A549 (cell line): ENCODE measurements at regions not wholly inside any gene's neighbourhood (a gene's known extent, or its start where the extent isn't known, plus 50 kb on each side); places are given as distances from the start of the nearest gene placed in this dataset.

ENCODE experiments used
- EP300 ChIP-seq, 2 experiments: fragments of >200 bp; sonication (Bioruptor Twin); formaldehyde crosslinking; IDR thresholded peaks; 2 replicates in 1 of 2; 3 replicates in 1 of 2; pipeline ENCODE4 v1.6.1; 2016 to 2017
- GATA3 ChIP-seq: IDR thresholded peaks from 2 replicates; pipeline ENCODE4 v1.6.1; 2012; ENCODE audit warnings: borderline replicate concordance
- HDAC2 ChIP-seq: fragments of 200-600 bp; sonication (generic); IDR thresholded peaks from 2 replicates; pipeline ENCODE4 v1.6.1; 2016
- JUN ChIP-seq, 2 experiments: fragments of >200 bp; sonication (Bioruptor Twin); formaldehyde crosslinking; IDR thresholded peaks; 2 replicates in 1 of 2; 3 replicates in 1 of 2; pipeline ENCODE4 v1.6.1; 2016 to 2017
- KDM1A ChIP-seq: fragments of 200-600 bp; sonication (generic); IDR thresholded peaks from 2 replicates; pipeline ENCODE4 v1.6.1; 2016; ENCODE audit warnings: low read depth, mild to moderate bottlenecking
- KDM5A ChIP-seq: fragments of 200-600 bp; sonication (generic); IDR thresholded peaks from 2 replicates; pipeline ENCODE4 v1.6.1; 2016; ENCODE audit warnings: antibody characterized with exemption, mild to moderate bottlenecking
- MAZ ChIP-seq: fragments of 150-350 bp; IDR thresholded peaks from 2 replicates; pipeline ENCODE4 v1.6.1; 2014; ENCODE audit warnings: antibody characterized with exemption, low read depth, low read length, borderline replicate concordance
- POLR2A ChIP-seq: IDR thresholded peaks from 2 replicates; pipeline ENCODE4 v1.6.1; 2012; ENCODE audit warnings: mild to moderate bottlenecking, low read length
- USF2 ChIP-seq: fragments of 450-650 bp; IDR thresholded peaks from 2 replicates; pipeline ENCODE4 v1.6.1; 2014; ENCODE audit warnings: antibody characterized with exemption
- ZC3H11A ChIP-seq: fragments of 450-650 bp; IDR thresholded peaks from 2 replicates; pipeline ENCODE4 v1.6.1; 2014; ENCODE audit warnings: antibody characterized with exemption, mild to moderate bottlenecking
- ZFP36 ChIP-seq: fragments of 450-650 bp; IDR thresholded peaks from 2 replicates; pipeline ENCODE4 v1.6.1; 2014; ENCODE audit warnings: borderline replicate concordance; ENCODE audit not compliant: partially characterized antibody
- TF ChIP-seq, protein P1 (sequence below): fragments of >200 bp; sonication (Bioruptor Twin); formaldehyde crosslinking; IDR thresholded peaks from 3 replicates; pipeline ENCODE4 v1.5.1; 2016
- TF ChIP-seq, protein P2 (sequence below): fragments of 200-600 bp; sonication (generic); IDR thresholded peaks from 2 replicates; pipeline ENCODE4 v1.6.1; 2016; ENCODE audit warnings: antibody characterized with exemption, mild to moderate bottlenecking, moderate library complexity
- TF ChIP-seq, protein P3 (sequence below): IDR thresholded peaks from 2 replicates; pipeline ENCODE4 v1.6.1; 2012

- TF ChIP-seq, protein P1, sequence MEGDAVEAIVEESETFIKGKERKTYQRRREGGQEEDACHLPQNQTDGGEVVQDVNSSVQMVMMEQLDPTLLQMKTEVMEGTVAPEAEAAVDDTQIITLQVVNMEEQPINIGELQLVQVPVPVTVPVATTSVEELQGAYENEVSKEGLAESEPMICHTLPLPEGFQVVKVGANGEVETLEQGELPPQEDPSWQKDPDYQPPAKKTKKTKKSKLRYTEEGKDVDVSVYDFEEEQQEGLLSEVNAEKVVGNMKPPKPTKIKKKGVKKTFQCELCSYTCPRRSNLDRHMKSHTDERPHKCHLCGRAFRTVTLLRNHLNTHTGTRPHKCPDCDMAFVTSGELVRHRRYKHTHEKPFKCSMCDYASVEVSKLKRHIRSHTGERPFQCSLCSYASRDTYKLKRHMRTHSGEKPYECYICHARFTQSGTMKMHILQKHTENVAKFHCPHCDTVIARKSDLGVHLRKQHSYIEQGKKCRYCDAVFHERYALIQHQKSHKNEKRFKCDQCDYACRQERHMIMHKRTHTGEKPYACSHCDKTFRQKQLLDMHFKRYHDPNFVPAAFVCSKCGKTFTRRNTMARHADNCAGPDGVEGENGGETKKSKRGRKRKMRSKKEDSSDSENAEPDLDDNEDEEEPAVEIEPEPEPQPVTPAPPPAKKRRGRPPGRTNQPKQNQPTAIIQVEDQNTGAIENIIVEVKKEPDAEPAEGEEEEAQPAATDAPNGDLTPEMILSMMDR: no peak
- TF ChIP-seq POLR2A (no peak), HDAC2 (no peak), KDM1A (no peak), GATA3 (no peak), KDM5A (no peak), JUN (IDR thresholded peaks at IDR 0.05) (no peak), EP300 (IDR thresholded peaks at IDR 0.05) (no peak), MAZ (no peak), USF2 (no peak), ZFP36 (no peak), ZC3H11A (no peak)
- TF ChIP-seq, protein P2, sequence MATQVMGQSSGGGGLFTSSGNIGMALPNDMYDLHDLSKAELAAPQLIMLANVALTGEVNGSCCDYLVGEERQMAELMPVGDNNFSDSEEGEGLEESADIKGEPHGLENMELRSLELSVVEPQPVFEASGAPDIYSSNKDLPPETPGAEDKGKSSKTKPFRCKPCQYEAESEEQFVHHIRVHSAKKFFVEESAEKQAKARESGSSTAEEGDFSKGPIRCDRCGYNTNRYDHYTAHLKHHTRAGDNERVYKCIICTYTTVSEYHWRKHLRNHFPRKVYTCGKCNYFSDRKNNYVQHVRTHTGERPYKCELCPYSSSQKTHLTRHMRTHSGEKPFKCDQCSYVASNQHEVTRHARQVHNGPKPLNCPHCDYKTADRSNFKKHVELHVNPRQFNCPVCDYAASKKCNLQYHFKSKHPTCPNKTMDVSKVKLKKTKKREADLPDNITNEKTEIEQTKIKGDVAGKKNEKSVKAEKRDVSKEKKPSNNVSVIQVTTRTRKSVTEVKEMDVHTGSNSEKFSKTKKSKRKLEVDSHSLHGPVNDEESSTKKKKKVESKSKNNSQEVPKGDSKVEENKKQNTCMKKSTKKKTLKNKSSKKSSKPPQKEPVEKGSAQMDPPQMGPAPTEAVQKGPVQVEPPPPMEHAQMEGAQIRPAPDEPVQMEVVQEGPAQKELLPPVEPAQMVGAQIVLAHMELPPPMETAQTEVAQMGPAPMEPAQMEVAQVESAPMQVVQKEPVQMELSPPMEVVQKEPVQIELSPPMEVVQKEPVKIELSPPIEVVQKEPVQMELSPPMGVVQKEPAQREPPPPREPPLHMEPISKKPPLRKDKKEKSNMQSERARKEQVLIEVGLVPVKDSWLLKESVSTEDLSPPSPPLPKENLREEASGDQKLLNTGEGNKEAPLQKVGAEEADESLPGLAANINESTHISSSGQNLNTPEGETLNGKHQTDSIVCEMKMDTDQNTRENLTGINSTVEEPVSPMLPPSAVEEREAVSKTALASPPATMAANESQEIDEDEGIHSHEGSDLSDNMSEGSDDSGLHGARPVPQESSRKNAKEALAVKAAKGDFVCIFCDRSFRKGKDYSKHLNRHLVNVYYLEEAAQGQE: no peak
- TF ChIP-seq, protein P3, sequence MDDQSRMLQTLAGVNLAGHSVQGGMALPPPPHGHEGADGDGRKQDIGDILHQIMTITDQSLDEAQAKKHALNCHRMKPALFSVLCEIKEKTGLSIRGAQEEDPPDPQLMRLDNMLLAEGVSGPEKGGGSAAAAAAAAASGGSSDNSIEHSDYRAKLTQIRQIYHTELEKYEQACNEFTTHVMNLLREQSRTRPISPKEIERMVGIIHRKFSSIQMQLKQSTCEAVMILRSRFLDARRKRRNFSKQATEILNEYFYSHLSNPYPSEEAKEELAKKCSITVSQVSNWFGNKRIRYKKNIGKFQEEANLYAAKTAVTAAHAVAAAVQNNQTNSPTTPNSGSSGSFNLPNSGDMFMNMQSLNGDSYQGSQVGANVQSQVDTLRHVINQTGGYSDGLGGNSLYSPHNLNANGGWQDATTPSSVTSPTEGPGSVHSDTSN: no peak
Measured at GRCh38 chr7:42617806-42618457, 293.9 kb downstream of the C7orf25 start.
